HepG2 (cell line): ENCODE measurements at regions not wholly inside any gene's neighbourhood (a gene's known extent, or its start where the extent isn't known, plus 50 kb on each side); places are given as distances from the start of the nearest gene placed in this dataset.

ENCODE experiments used
- ATAC-seq: fragments of 200-7000 bp; cut with Tn5 transposase; 3 replicates; pipeline ENCODE4 v1.9.1; 2020; ENCODE audit warnings: mild to moderate bottlenecking, moderate library complexity
- BruUV-seq: library from RNA; stranded (reverse); fragments of 400-500 nt; replicated peaks from 2 replicates; lab custom pipeline; 2021; lab: Mats Ljungman, UMichigan
- CTCF ChIA-PET: fragments of 300-600 bp; formaldehyde crosslinking; extraction: SDS; loops from one replicate; lab custom pipeline; 2021; ENCODE audit warnings: low total read pairs, inconsistent platforms, low intra/inter-chr PET ratio; lab: Yijun Ruan, JAX
- POLR2A ChIA-PET: fragments of 350-600 bp; sonication (Branson Sonifier 250); formaldehyde crosslinking; loops from one replicate; lab custom pipeline; 2020; ENCODE audit warnings: antibody characterized with exemption, inconsistent platforms; lab: Yijun Ruan, JAX
- DNase-seq: peaks from one replicate; pipeline ENCODE4 v3.0.0-alpha.2; 2015; ENCODE audit warnings: low spot score
- FAIRE-seq: peaks from 3 replicates; lab custom pipeline; 2011; peaks lifted over from hg19 to GRCh38; lab: Jason Lieb, UNC
- H2AFZ ChIP-seq: one replicate; pipeline ENCODE4 v1.6.1; 2011; ENCODE audit warnings: low read length, inconsistent platforms
- H3K27ac ChIP-seq: fragments of 300-600 bp; 3 replicates; pipeline ENCODE4 v1.8.0; 2011; ENCODE audit warnings: mixed run types, mild to moderate bottlenecking, mixed read lengths, low read length, inconsistent platforms; ENCODE audit not compliant: insufficient read depth; ENCODE audit errors: extremely low read length
- H3K27me3 ChIP-seq, 2 experiments: fragments of 200-600 bp in 1 of 2; 2 replicates in 1 of 2; 3 replicates in 1 of 2; pipeline versions ENCODE4 v1.6.0 to v1.8.0; 2011; ENCODE audit warnings: low read length in 2 of 2, mild to moderate bottlenecking in 2 of 2, moderate library complexity in 2 of 2, inconsistent platforms in 1 of 2; ENCODE audit not compliant: insufficient read depth in 2 of 2, control insufficient read depth in 1 of 2
- H3K36me3 ChIP-seq, 2 experiments: fragments of 200-600 bp in 1 of 2; replicated peaks in 1 of 2; 2 replicates in 1 of 2; 3 replicates in 1 of 2; pipeline versions ENCODE4 v1.5.1 to v1.8.0; 2011; ENCODE audit warnings: low read length in 2 of 2, inconsistent platforms in 1 of 2; ENCODE audit not compliant: insufficient read depth in 2 of 2, control insufficient read depth in 1 of 2
- H3K4me1 ChIP-seq: 2 replicates; pipeline ENCODE4 v1.5.1; 2012; ENCODE audit warnings: low read length, inconsistent platforms; ENCODE audit not compliant: insufficient read depth
- H3K4me2 ChIP-seq: 2 replicates; pipeline ENCODE4 v1.6.0; 2011; ENCODE audit warnings: low read depth, low read length, inconsistent platforms
- H3K4me3 ChIP-seq, 3 experiments: fragments of 200-600 bp in 1 of 3; sonication (generic), shearing (Covaris generic) in 1 of 3; replicated peaks in 1 of 3; 2 replicates each; pipeline ENCODE4 v1.5.1; 2011 to 2016; ENCODE audit warnings: low read length in 3 of 3, inconsistent platforms in 2 of 3, low read depth in 2 of 3, mild to moderate bottlenecking in 2 of 3, control low read depth in 1 of 3, mixed read lengths in 1 of 3; ENCODE audit not compliant: insufficient read depth in 1 of 3
- H3K79me2 ChIP-seq: one replicate; pipeline ENCODE4 v1.6.1; 2011; ENCODE audit warnings: low read length, inconsistent platforms; ENCODE audit not compliant: insufficient read depth
- H3K9ac ChIP-seq: 2 replicates; pipeline ENCODE4 v1.6.0; 2011; ENCODE audit warnings: mild to moderate bottlenecking, low read depth, low read length, inconsistent platforms; ENCODE audit not compliant: insufficient read depth
- H3K9me3 ChIP-seq: 2 replicates; pipeline ENCODE4 v1.5.1; 2012; ENCODE audit warnings: mild to moderate bottlenecking, low read length
- H4K20me1 ChIP-seq: 2 replicates; pipeline ENCODE4 v1.6.0; 2011; ENCODE audit warnings: inconsistent platforms, mild to moderate bottlenecking, low read length, moderate library complexity; ENCODE audit not compliant: insufficient read depth
- AGO2 ChIP-seq: fragments of 200-400 bp; formaldehyde crosslinking; optimal IDR thresholded peaks from 2 replicates; pipeline ENCODE3; 2017; ENCODE audit warnings: mild to moderate bottlenecking, low read depth, low read length, moderate library complexity
- CENPBD1 ChIP-seq: sonication (generic); formaldehyde crosslinking; IDR thresholded peaks from 2 replicates; pipeline ENCODE4 v1.8.0; 2022; ENCODE audit warnings: missing genetic modification reagents, low read depth, mild to moderate bottlenecking, borderline replicate concordance
- CHD4 ChIP-seq: fragments of 200-600 bp; sonication (generic); IDR thresholded peaks from 2 replicates; pipeline ENCODE4 v1.7.0; 2017; ENCODE audit warnings: mild to moderate bottlenecking, low read length, borderline replicate concordance
- HOXA5 ChIP-seq: sonication (generic); formaldehyde crosslinking; IDR thresholded peaks from 2 replicates; pipeline ENCODE4 v1.4.0; 2020; ENCODE audit warnings: missing genetic modification reagents
- MAFK ChIP-seq, 2 experiments: IDR thresholded peaks in 1 of 2; conservative IDR thresholded peaks in 1 of 2; 2 replicates each; pipeline ENCODE4 v1.6.1; 2011; ENCODE audit warnings: improper control_type of control experiment in 2 of 2, low read length in 2 of 2
- POLR2A ChIP-seq, 2 experiments: IDR thresholded peaks; 2 replicates each; pipeline ENCODE4 v1.6.1; 2011; ENCODE audit warnings: low read depth in 2 of 2, low read length in 2 of 2, mild to moderate bottlenecking in 1 of 2, moderate library complexity in 1 of 2; ENCODE audit not compliant: insufficient read depth in 1 of 2
- RFX3 ChIP-seq: IDR thresholded peaks from 2 replicates; pipeline ENCODE4 v1.6.1; 2016; ENCODE audit warnings: missing biosample characterization, missing genetic modification reagents
- SMYD3 ChIP-seq: sonication (generic); formaldehyde crosslinking; IDR thresholded peaks from 2 replicates; pipeline ENCODE4 v1.8.1; 2023; ENCODE audit warnings: mild to moderate bottlenecking, missing genetic modification reagents
- SRY ChIP-seq: sonication (generic); formaldehyde crosslinking; IDR thresholded peaks from 2 replicates; pipeline ENCODE4 v1.8.0; 2022; ENCODE audit warnings: mild to moderate bottlenecking, missing genetic modification reagents
- STAG1 ChIP-seq: sonication (generic); formaldehyde crosslinking; IDR thresholded peaks from 2 replicates; pipeline ENCODE4 v1.4.0; 2020; ENCODE audit warnings: missing genetic modification reagents
- TFDP1 ChIP-seq: IDR thresholded peaks from 2 replicates; pipeline ENCODE4 v1.6.1; 2016; ENCODE audit warnings: missing compliant biosample characterization, missing genetic modification reagents, borderline replicate concordance
- ZBTB38 ChIP-seq: sonication (generic); formaldehyde crosslinking; IDR thresholded peaks from 2 replicates; pipeline ENCODE4 v1.5.1; 2020; ENCODE audit warnings: mild to moderate bottlenecking, missing genetic modification reagents
- ZNF367 ChIP-seq: sonication (generic); formaldehyde crosslinking; IDR thresholded peaks from 2 replicates; pipeline ENCODE4 v1.4.0; 2020; ENCODE audit warnings: missing genetic modification reagents, borderline replicate concordance
- ZNF570 ChIP-seq: sonication (generic); formaldehyde crosslinking; IDR thresholded peaks from 2 replicates; pipeline ENCODE4 v1.4.0; 2020; ENCODE audit warnings: mild to moderate bottlenecking, missing genetic modification reagents, borderline replicate concordance
- ZNF572 ChIP-seq: sonication (generic); formaldehyde crosslinking; IDR thresholded peaks from 2 replicates; pipeline ENCODE4 v1.5.1; 2020; ENCODE audit warnings: mild to moderate bottlenecking, missing genetic modification reagents
- ZNF878 ChIP-seq: sonication (generic); formaldehyde crosslinking; IDR thresholded peaks from 2 replicates; pipeline ENCODE4 v1.8.1; 2023; ENCODE audit warnings: mild to moderate bottlenecking, missing genetic modification reagents, moderate library complexity
- ZSCAN9 ChIP-seq: IDR thresholded peaks from 2 replicates; pipeline ENCODE4 v1.6.1; 2016; ENCODE audit warnings: borderline replicate concordance
- WGBS: methylation state at CpG from one replicate; pipeline ENCODE4 v1.1.6; 2017; ENCODE audit warnings: low lambda C conversion rate; 5-methylcytosine and 5-hydroxymethylcytosine counted together
- in situ Hi-C: cut with HindIII; loops from 2 replicates; pipeline ENCODE4 v1.10.0; 2017; ENCODE audit warnings: low pct_unique_long_range_greater_than_20kb; ENCODE audit not compliant: extremely low pct_ligation_motif_present
- intact Hi-C: fragments of 100-400 bp; cut with micrococcal nuclease; formaldehyde crosslinking; loops from one replicate; pipeline ENCODE4 v1.10.0; 2022; ENCODE audit not compliant: unreplicated experiment
- TF ChIP-seq, protein P1 (sequence below): sonication (generic); formaldehyde crosslinking; IDR thresholded peaks from 2 replicates; pipeline ENCODE4 v1.4.0; 2020; ENCODE audit warnings: missing genetic modification reagents
- TF ChIP-seq, protein P2 (sequence below), 2 experiments: sonication (generic) in 1 of 2; formaldehyde crosslinking in 1 of 2; IDR thresholded peaks; 2 replicates each; pipeline versions ENCODE4 v1.4.0 to v1.6.1; 2018 to 2020; ENCODE audit warnings: missing genetic modification reagents in 2 of 2, borderline replicate concordance in 1 of 2, low read depth in 1 of 2, mild to moderate bottlenecking in 1 of 2, missing biosample characterization in 1 of 2

GRCh38 chr2:18251486-18251885 is 309.0 kb downstream of the RDH14 start (continued):
- TF ChIP-seq TFDP1 = no peak
- no peak for TF ChIP-seq ZBTB38 (CRISPR knock-in tag)
- no peak for TF ChIP-seq POLR2A (IDR thresholded peaks at IDR 0.05; ENCODE audit: insufficient read depth in 1 of 2, low read depth in 2 of 2, low read length in 2 of 2)

- FAIRE-seq = no peak
- H3K36me3 ChIP-seq = no peaks in the 10 kb centered on the region
- H3K4me2 ChIP-seq = no peak overlapping the region
- intact Hi-C loops = no loop called here
- H3K4me3 ChIP-seq = no peak overlapping the region
- no peaks in the 10 kb centered on the region for H3K9me3 ChIP-seq
- BruUV-seq = no TSS peak
- 35% methylated on average over 7 of the region's 7 CpGs for WGBS
- H2AFZ ChIP-seq = no peak overlapping the region
- H3K27ac ChIP-seq = no peak overlapping the region
- H4K20me1 ChIP-seq = no peaks in the 10 kb centered on the region
- DNase-seq = no peak
- in situ Hi-C loops = no loop called here
- no peaks in the 10 kb centered on the region for H3K27me3 ChIP-seq
- ChIA-PET POLR2A (no interaction called here), CTCF (no interaction called here)
- H3K79me2 ChIP-seq = no peaks in the 10 kb centered on the region
- no peak overlapping the region for H3K9ac ChIP-seq
- H3K4me1 ChIP-seq = no peaks in the 10 kb centered on the region
- no peak for ATAC-seq
- no peak for TF ChIP-seq ZNF367
- no peak for TF ChIP-seq CHD4
- no peak for TF ChIP-seq CENPBD1 (CRISPR knock-in tag)
- TF ChIP-seq MAFK (conservative IDR thresholded peaks at IDR 0.05 in 1 of 2, IDR thresholded peaks at IDR 0.05 in 1 of 2; ENCODE audit: low read length in 2 of 2) = no peak
- no peak for TF ChIP-seq ZNF570 (CRISPR knock-in tag)
- no peak for TF ChIP-seq STAG1 (CRISPR knock-in tag)
- TF ChIP-seq, protein P1, sequence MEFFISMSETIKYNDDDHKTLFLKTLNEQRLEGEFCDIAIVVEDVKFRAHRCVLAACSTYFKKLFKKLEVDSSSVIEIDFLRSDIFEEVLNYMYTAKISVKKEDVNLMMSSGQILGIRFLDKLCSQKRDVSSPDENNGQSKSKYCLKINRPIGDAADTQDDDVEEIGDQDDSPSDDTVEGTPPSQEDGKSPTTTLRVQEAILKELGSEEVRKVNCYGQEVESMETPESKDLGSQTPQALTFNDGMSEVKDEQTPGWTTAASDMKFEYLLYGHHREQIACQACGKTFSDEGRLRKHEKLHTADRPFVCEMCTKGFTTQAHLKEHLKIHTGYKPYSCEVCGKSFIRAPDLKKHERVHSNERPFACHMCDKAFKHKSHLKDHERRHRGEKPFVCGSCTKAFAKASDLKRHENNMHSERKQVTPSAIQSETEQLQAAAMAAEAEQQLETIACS (CRISPR knock-in tag) = no peak
- no peak for TF ChIP-seq ZSCAN9 (CRISPR knock-in tag)
- TF ChIP-seq SMYD3 (CRISPR knock-in tag) = no peak
- TF ChIP-seq HOXA5 (CRISPR knock-in tag) = no peak
- TF ChIP-seq RFX3 (CRISPR knock-in tag) = no peak
- no peak for TF ChIP-seq ZNF878 (CRISPR knock-in tag)
- TF ChIP-seq, protein P2, sequence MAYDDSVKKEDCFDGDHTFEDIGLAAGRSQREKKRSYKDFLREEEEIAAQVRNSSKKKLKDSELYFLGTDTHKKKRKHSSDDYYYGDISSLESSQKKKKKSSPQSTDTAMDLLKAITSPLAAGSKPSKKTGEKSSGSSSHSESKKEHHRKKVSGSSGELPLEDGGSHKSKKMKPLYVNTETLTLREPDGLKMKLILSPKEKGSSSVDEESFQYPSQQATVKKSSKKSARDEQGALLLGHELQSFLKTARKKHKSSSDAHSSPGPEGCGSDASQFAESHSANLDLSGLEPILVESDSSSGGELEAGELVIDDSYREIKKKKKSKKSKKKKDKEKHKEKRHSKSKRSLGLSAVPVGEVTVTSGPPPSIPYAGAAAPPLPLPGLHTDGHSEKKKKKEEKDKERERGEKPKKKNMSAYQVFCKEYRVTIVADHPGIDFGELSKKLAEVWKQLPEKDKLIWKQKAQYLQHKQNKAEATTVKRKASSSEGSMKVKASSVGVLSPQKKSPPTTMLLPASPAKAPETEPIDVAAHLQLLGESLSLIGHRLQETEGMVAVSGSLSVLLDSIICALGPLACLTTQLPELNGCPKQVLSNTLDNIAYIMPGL (CRISPR knock-in tag; IDR thresholded peaks at IDR 0.05; ENCODE audit: borderline replicate concordance in 1 of 2, low read depth in 1 of 2) = no peak
- no peak for TF ChIP-seq SRY (CRISPR knock-in tag)
- no peak for TF ChIP-seq ZNF572
- TF ChIP-seq AGO2 = no peak
These were observed 313.0 kb downstream of the RDH14 start for GRCh38 chr2:18247282-18248110.
